NCI-H146 treated with DMSO at 0.1 percent for 48 hours (cell line): ENCODE measurements at regions not wholly inside any gene's neighbourhood (a gene's known extent, or its start where the extent isn't known, plus 50 kb on each side); places are given as distances from the start of the nearest gene placed in this dataset.

Source experiments
- DNase-seq: peaks from one replicate; lab custom pipeline; 2025; ENCODE audit not compliant: unreplicated experiment; lab: John Stamatoyannopoulos, UW

- DNase-seq, result no peak
These were observed 250.5 kb upstream of the TNRC6C start for GRCh38 chr17:77708049-77708448.

GRCh38 chr17:77708936-77709335 is 249.6 kb upstream of the TNRC6C start:
- no peak for DNase-seq

- DNase-seq, result no peak
These were observed 248.9 kb upstream of the TNRC6C start for GRCh38 chr17:77709594-77709993.

- no peak for DNase-seq
These were observed 245.9 kb upstream of the TNRC6C start for GRCh38 chr17:77712578-77712977.

DNA sequence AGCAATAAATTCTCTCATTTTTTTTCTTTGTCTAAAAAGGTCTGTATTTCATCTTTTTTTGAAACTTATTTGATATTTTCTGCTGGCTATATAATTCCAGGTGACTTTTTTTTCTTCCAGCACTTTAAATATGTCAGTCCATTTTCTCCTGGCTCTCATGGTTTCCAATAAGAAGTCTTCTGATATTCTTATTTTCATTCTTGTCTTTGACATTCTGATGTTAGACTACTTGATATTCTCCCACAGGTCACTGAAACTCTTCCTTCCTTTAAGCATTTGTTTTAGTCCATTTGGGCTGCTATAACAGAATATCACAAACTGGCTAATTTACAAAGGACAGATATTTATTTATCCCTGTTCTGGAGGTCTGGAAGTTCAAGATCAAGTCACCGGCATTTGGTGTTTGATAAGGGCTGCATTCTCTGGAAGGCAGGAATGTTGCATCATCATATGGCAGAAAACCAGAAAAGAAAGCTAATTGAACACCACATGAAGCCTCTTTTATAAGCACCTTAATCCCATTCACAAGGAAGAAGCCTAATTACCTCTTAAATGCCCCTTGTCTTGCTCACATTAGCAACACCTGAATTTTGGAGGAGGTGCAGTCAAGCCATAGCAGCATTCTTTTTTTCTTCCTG is 242.1 kb upstream of the TNRC6C start:
- DNase-seq, result no peak

DNA sequence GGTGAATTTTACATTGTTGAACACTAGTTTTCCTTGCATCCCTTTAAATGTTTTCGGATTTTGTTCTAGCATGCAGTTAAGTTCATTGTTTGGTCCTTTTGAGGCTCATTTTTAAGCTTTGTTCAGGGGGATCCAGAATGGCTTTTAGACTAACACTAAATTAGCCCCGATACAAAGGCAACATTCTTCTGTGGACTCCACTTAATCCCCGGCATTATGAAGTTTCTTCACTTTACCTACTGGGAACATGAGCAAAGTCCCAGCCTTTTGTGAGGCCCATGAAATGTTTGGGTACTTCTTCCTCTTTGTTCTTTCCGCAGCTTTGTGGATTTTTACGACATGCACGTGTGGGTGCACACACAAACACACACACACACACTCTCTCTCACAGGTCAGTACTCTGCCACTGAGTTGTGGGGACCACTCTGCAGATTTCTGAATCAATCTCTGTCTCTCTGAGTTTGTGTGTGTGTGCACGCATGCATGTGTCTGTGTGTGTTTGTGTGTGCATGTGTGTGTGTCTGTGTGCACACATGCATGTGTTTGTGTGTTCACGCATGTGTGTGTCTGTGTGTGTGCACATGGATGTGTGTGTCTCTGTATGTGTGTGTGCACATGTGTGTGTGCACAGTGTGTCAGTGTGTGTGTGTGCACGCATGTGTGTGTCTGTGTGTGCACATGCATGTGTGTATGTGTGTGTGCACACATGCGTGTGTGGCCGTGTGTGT is 240.4 kb upstream of the TNRC6C start:
- no peak for DNase-seq

GRCh38 chr17:77718669-77718961 is 239.9 kb upstream of the TNRC6C start:
- DNase-seq, result no peak

- DNase-seq, result no peak
These were observed 238.7 kb upstream of the TNRC6C start for GRCh38 chr17:77719806-77720205.

- no peak for DNase-seq
These were observed 237.3 kb upstream of the TNRC6C start for GRCh38 chr17:77720946-77721845.

DNA sequence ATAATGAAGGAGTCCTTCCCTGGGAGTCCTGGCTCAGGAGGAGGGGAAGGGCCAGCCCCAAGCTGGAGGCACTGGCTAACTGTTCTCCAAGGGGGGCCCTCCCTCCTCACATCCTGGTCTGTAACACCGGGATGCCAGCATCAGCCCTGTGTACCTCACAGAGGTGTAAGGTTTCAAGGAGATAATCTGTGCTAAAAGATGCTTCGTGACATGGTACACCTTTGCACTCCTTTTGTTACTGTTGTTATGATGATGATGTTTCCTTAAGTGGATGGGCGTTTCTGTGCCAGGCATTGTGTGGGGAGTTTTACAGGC is 236.7 kb upstream of the TNRC6C start:
- no peak for DNase-seq

DNA sequence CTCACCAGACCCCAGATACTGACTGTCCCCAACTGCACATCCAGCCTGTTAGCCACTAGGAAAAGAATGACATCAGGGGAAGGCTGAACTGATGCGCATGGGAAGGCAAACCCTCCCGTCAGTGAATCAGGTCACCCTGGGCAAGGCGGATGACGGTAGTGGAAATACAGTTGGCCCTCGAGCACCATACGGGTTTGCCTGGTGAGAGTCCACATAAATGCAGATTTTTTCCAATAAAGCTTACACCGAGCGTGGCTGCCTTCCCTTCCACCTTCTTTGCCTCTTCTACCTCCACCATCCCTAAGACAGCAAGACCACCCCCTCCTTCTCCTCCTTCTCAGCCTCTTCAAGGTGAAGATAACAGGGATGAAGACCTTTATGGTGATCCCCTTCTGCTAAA is 236.1 kb upstream of the TNRC6C start:
- no peak for DNase-seq

DNA sequence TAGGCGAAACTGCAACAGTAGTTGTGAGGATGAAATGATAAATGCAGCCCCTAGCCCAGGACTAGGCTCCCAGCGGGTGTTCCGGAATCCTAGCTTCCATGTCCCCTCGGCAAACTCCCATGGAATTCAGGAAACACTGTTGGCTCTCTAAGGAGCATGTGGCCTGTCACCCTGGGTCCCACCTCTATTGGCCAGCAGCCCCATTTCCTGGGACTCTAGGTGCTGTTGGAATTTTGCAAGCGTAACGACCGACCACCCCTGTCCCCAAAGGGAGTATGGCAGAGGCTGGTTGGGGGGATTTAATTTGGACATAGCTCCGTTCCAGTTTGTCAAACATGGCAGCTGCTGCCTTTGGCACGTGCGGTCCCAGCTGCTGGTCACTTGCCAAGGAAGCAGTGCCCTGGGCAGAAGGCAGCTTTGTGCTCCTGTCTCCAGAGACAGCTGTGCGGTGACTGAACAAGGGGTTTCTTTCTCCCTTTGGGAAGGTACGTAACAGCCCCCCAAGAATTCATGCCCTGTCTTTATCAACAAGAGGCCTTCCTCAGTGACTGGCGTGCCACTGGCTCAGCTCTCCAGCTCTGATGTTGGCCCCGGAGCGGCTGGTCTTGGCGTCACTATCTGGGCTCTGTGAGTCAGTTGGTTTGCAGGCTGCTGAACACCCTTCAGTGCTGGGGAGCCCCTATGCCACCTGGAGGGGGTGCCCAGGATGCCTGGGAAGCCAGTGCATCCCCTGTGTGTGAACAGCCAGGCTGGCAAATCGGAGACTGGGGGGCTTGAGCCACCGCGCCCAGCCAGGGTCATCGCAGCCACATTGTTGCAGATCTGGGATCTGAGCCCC is 235.2 kb upstream of the TNRC6C start:
- DNase-seq, result no peak

DNA sequence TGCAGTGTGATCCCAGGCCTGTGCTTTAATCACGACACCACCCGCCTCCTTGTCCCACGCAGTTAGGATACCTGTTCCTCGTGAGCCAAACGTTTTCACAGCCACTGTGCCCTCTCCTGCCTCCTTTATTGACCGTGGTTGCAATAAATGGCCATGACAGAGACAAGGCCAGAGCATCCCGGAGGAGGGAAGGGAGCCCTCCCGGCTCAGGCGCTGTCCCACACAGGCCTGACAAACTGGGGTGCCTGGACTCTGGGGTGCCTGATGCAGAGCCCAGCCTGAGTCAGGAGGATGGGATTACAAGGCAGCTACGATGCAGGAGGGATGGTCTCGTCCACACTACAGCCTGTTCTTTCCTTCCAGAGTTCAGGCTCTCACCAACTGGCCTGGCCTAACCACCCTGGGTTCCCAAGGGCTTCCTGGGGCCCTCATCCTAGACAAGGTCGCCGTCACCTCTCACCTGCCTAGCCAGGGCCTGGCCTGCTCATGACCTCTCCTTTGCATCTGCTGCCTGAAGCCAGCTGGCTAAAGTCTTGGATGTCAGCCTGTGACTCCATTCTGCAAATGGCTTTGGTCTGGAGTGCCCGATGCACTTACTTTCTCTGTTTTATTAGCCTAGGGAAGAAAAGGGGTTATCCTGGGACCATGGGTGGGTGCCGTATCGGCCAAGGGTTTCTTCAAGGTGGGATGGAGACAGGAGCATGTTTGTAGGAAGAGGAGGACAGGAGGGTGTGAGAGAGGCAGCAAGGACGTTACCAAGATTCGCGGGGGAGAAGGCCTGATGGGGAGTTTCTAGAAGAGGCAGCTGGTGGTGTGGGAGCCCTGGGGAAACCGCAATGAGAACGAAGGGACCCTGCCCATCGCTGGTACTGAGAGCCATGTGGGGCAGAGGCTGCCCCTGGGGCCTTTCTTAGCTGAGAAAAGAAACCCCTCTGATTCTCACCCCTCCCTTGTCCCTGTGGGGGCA is 234.3 kb upstream of the TNRC6C start:
- DNase-seq, result no peak

DNA sequence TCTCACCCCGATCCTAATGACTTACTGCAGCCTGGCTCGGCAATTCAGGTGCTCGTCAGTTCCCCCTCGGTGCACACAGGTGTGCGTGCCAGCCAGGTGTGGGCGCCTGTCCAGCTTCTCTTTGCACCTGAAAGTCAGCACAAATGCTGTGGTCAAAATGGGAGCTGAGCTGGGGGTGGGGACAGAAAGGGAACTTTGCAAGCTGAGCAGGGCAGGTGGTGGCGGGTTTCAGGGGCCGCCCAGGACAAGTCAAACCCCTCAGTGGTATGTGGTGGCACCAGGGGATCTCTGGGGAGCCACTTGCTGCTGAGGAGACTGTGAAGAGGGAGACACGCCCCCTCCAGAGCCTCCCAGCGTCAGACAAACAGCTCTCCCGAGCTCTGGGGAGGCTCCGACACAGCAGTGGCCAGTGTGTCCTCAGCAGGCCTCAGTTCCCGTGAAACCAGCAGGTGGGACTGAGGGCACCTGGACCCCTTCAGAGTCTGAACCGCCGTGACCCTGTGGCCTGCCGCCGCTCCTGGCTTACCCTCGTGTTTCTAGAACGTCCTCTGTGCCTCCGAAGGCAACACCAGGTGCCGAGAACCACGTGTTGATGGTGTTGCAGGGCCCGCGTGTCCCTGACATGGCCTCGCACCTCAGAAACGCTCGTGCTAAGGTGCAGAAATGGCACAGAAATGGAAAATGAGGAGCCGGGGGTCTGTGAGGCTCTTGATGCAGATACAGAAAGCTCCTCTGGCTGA is 233.5 kb upstream of the TNRC6C start:
- DNase-seq, result no peak

GRCh38 chr17:77725846-77726245 is 232.7 kb upstream of the TNRC6C start:
- no peak for DNase-seq

DNA sequence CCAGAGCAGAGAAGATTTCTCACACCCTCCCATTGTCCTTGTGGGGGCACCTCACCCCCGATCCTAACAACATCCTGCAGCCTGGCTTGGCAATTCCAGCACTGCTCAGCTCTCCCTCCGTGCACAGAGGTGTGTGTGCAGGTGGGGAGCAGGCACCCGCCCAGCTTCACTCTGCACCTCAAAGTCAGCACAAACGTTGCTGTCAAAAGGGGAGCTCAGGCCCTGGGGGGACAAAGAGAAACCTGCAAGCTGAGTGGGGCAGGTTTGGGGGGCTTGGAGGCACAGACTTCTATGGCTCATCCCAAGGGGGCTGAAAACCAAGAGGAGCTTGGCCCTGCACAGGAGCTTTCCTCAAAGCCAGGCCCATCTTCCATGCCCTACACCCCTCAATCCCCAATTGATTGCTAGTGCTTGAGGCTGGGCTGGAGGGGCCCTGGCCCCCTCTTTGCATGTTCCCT is 231.9 kb upstream of the TNRC6C start:
- DNase-seq, result no peak

GRCh38 chr17:77727037-77727615 is 231.4 kb upstream of the TNRC6C start:
- DNase-seq, result no peak

- DNase-seq, result no peak
These were observed 230.1 kb upstream of the TNRC6C start for GRCh38 chr17:77728474-77728795.

- DNase-seq, result no peak
These were observed 229.6 kb upstream of the TNRC6C start for GRCh38 chr17:77728871-77729270.
